Cardiac muscle cell (in vitro differentiated cells and primary cell): ENCODE measurements at regions not wholly inside any gene's neighbourhood (a gene's known extent, or its start where the extent isn't known, plus 50 kb on each side); places are given as distances from the start of the nearest gene placed in this dataset.

Source experiments
- DNase-seq, 2 donors: peaks; one replicate each; pipeline versions ENCODE4 v3.0.0 to v3.0.0-alpha.2; 2010 to 2017; ENCODE audit warnings: low read depth in 1 of 2, low spot score in 1 of 2
- H3K27ac ChIP-seq: fragments of 200-600 bp; sonication (generic); 2 replicates; pipeline ENCODE4 v1.5.1; 2016
- H3K27me3 ChIP-seq: fragments of 200-600 bp; sonication (generic); 2 replicates; pipeline ENCODE4 v1.6.0; 2016; ENCODE audit warnings: control low read depth
- H3K36me3 ChIP-seq: fragments of 200-600 bp; sonication (generic); 2 replicates; pipeline ENCODE4 v1.5.1; 2016; ENCODE audit warnings: control low read depth
- H3K4me1 ChIP-seq: fragments of 200-600 bp; sonication (generic); 2 replicates; pipeline ENCODE4 v1.8.1; 2017; ENCODE audit warnings: low read depth, mild to moderate bottlenecking, mixed run types
- H3K4me3 ChIP-seq: fragments of 200-600 bp; sonication (generic); 2 replicates; pipeline ENCODE4 v1.5.1; 2016; ENCODE audit warnings: mild to moderate bottlenecking
- H3K9me3 ChIP-seq: fragments of 200-600 bp; sonication (generic); 2 replicates; pipeline ENCODE4 v1.5.1; 2017; ENCODE audit warnings: low read depth, mild to moderate bottlenecking, control low read depth
- CTCF ChIP-seq: IDR thresholded peaks from 2 replicates; pipeline ENCODE4 v1.5.1; 2012; ENCODE audit warnings: low read depth, mild to moderate bottlenecking, low read length

DNA sequence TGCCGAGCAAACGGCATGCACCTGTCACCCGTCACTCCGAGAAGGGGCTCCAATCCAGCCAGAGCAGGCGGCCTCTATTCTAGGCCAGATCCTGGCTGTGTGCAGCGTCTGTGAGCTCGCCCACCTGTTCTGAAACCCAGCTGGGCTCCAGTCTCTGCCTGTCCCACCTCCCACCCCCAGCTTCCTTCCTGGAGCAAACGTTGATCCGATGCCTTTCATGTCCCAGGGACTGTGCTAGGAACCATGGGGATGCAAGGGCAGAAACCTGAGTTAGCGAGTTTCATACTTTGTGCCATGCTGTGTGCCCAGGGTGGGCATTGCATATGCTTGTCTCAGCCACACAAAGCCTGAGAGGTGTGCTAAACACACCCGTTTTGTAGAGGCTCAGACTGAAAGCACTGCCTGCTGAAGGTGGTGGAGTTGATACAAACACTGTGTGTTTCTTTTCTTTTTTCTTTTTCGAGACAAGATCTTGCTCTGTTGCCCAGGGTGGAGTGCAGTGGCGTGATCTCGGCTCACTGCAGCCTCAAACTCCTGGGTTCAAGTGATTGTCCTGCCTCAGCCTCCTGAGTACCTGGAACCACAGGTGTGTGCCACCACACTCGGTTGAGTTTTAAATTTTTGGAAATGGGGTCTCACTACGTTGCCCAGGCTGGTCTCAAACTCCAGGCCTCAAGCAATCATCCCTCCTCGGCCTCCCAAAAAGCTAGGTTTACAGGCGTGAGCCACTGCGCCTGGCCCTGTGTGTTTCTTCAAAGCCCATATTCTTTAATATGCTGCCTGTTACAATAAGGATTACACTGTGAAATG is 84.1 kb upstream of the MED13L start:
- H3K4me1 ChIP-seq: peaks cover 14% of the 10 kb centered on the region
- no peaks in the 10 kb centered on the region for H3K27me3 ChIP-seq
- DNase-seq: no peak
- no peak overlapping the region for H3K4me3 ChIP-seq
- H3K36me3 ChIP-seq: no peaks in the 10 kb centered on the region
- H3K27ac ChIP-seq: no peak overlapping the region
- no peaks in the 10 kb centered on the region for H3K9me3 ChIP-seq
- no peak for TF ChIP-seq CTCF

- H3K27me3 ChIP-seq: no peaks in the 10 kb centered on the region
- no peak for TF ChIP-seq CTCF
- no peak for DNase-seq
- H3K4me1 ChIP-seq: no peaks in the 10 kb centered on the region
- no peak overlapping the region for H3K4me3 ChIP-seq
- no peaks in the 10 kb centered on the region for H3K9me3 ChIP-seq
- H3K27ac ChIP-seq: no peak overlapping the region
- H3K36me3 ChIP-seq: no peaks in the 10 kb centered on the region
Measured at GRCh38 chr12:116365114-116365513, 87.6 kb upstream of the MED13L start.

DNA sequence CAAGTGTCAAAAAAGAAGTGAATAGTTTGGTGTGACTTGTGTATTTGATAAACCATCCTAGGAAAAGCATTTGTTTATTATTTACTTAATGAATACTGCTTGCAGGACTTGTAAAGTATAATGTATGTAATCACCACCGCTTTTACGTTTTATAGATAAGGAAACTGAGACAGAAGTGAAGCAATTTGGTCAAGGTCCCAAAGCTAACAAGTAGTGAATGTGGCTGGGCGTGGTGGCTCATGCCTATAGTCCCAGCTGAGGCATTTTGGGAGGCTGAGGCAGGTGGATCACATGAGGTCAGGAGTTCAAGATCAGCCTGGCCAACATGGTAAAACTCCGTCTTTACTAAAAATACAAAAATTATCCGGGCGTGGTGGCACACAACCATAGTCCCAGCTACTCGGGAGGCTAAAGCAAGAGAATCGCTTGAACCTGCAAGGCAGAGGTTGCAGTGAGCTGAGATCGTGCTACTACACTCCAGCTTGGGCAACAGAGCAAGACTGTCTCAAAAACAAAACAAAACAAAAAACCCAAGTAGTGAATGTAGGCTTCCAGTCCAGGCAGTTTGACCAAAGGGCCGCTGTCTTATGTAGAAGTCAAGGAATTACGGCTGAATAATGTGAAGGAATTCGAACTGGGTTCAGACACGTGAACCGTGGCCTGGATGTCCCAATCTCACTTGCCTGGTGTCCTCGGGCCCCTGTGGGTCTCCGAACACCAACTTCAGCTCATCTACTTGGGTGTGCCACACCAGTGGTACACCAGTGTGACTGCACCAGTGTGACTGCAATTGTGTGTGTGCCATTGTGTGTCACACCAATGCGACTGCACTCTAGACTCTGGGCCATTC is 88.3 kb upstream of the MED13L start:
- no peaks in the 10 kb centered on the region for H3K36me3 ChIP-seq
- no peaks in the 10 kb centered on the region for H3K4me1 ChIP-seq
- no peak overlapping the region for H3K27ac ChIP-seq
- no peak for DNase-seq
- H3K4me3 ChIP-seq: no peak overlapping the region
- no peaks in the 10 kb centered on the region for H3K27me3 ChIP-seq
- TF ChIP-seq CTCF: no peak
- no peaks in the 10 kb centered on the region for H3K9me3 ChIP-seq

GRCh38 chr12:116366456-116366776 is 88.9 kb upstream of the MED13L start:
- no peak overlapping the region for H3K27ac ChIP-seq
- no peaks in the 10 kb centered on the region for H3K4me1 ChIP-seq
- H3K4me3 ChIP-seq: no peak overlapping the region
- DNase-seq: no peak
- H3K9me3 ChIP-seq: no peaks in the 10 kb centered on the region
- no peaks in the 10 kb centered on the region for H3K36me3 ChIP-seq
- H3K27me3 ChIP-seq: no peaks in the 10 kb centered on the region
- no peak for TF ChIP-seq CTCF

GRCh38 chr12:116366824-116367223 is 89.3 kb upstream of the MED13L start:
- Histone ChIP-seq H3K9me3 (no peaks in the 10 kb centered on the region), H3K4me1 (no peaks in the 10 kb centered on the region), H3K4me3 (no peak overlapping the region), H3K27me3 (no peaks in the 10 kb centered on the region), H3K36me3 (no peaks in the 10 kb centered on the region), H3K27ac (no peak overlapping the region)
- no peak for DNase-seq
- no peak for TF ChIP-seq CTCF
